Raji (cell line): ENCODE measurements at regions not wholly inside any gene's neighbourhood (a gene's known extent, or its start where the extent isn't known, plus 50 kb on each side); places are given as distances from the start of the nearest gene placed in this dataset.

Experiments
- POLR2A ChIP-seq: IDR thresholded peaks from 2 replicates; pipeline ENCODE4 v1.6.1; 2011; ENCODE audit warnings: low read depth, low read length, control low read depth; ENCODE audit not compliant: insufficient read depth

- no peak for TF ChIP-seq POLR2A
Observed at GRCh38 chr5:91263898-91264297, 119.2 kb downstream of the ARRDC3 start.

- TF ChIP-seq POLR2A, result no peak
Observed at GRCh38 chr5:91257301-91257700, 125.8 kb downstream of the ARRDC3 start.

GRCh38 chr5:91256142-91256524 is 127.0 kb downstream of the ARRDC3 start:
- TF ChIP-seq POLR2A, result no peak

- no peak for TF ChIP-seq POLR2A
Observed at GRCh38 chr5:91255396-91256141, 127.5 kb downstream of the ARRDC3 start.

GRCh38 chr5:91252916-91253315 is 130.2 kb downstream of the ARRDC3 start:
- TF ChIP-seq POLR2A, result no peak

- TF ChIP-seq POLR2A, result no peak
Observed at GRCh38 chr5:91245871-91246270, 137.2 kb downstream of the ARRDC3 start.

- no peak for TF ChIP-seq POLR2A
Observed at GRCh38 chr5:91245074-91245452, 138.1 kb downstream of the ARRDC3 start.

GRCh38 chr5:91244380-91245073 is 138.6 kb downstream of the ARRDC3 start:
- TF ChIP-seq POLR2A, result no peak

- no peak for TF ChIP-seq POLR2A
Observed at GRCh38 chr5:91243852-91244251, 139.3 kb downstream of the ARRDC3 start.

GRCh38 chr5:91243286-91243685 is 139.8 kb downstream of the ARRDC3 start:
- no peak for TF ChIP-seq POLR2A

GRCh38 chr5:91240175-91240574 is 142.9 kb downstream of the ARRDC3 start:
- no peak for TF ChIP-seq POLR2A

GRCh38 chr5:91235271-91235694 is 147.8 kb downstream of the ARRDC3 start:
- TF ChIP-seq POLR2A, result no peak

GRCh38 chr5:91232523-91232922 is 150.6 kb downstream of the ARRDC3 start:
- TF ChIP-seq POLR2A, result no peak

GRCh38 chr5:91229031-91229727 is 153.9 kb downstream of the ARRDC3 start:
- TF ChIP-seq POLR2A, result no peak

GRCh38 chr5:91228188-91228587 is 154.9 kb downstream of the ARRDC3 start:
- TF ChIP-seq POLR2A, result no peak
